AG10803 (cell line): ENCODE measurements at regions not wholly inside any gene's neighbourhood (a gene's known extent, or its start where the extent isn't known, plus 50 kb on each side); places are given as distances from the start of the nearest gene placed in this dataset.

Experiments
- DNase-seq: peaks from one replicate; pipeline ENCODE4 v3.0.0; 2010; ENCODE audit warnings: low read depth
- H3K4me3 ChIP-seq: 2 replicates; pipeline ENCODE4 v1.5.1; 2011; ENCODE audit warnings: mild to moderate bottlenecking, low read length, control low read depth
- CTCF ChIP-seq: conservative IDR thresholded peaks from 2 replicates; pipeline ENCODE4 v1.5.1; 2011; ENCODE audit warnings: mild to moderate bottlenecking, low read length, control low read depth, inconsistent platforms

GRCh38 chr21:43331962-43332828, 94.7 kb downstream of the SIK1 start:
- DNase-seq, result peak; percentile 43
- no peak overlapping the region for H3K4me3 ChIP-seq
- no peak for TF ChIP-seq CTCF

- DNase-seq, result no peak
- TF ChIP-seq CTCF, result no peak
- H3K4me3 ChIP-seq, result no peak overlapping the region
These were observed 95.6 kb downstream of the SIK1 start for GRCh38 chr21:43331111-43331961.

- no peak overlapping the region for H3K4me3 ChIP-seq
- no peak for DNase-seq
- TF ChIP-seq CTCF, result no peak
These were observed 96.5 kb downstream of the SIK1 start for GRCh38 chr21:43330306-43330881.

- TF ChIP-seq CTCF, result no peak
- DNase-seq, result no peak
- H3K4me3 ChIP-seq, result no peak overlapping the region
These were observed 97.1 kb downstream of the SIK1 start for GRCh38 chr21:43329711-43330269.

GRCh38 chr21:43328958-43329691, 97.8 kb downstream of the SIK1 start:
- no peak overlapping the region for H3K4me3 ChIP-seq
- no peak for TF ChIP-seq CTCF
- DNase-seq, result no peak

- no peak for TF ChIP-seq CTCF
- no peak overlapping the region for H3K4me3 ChIP-seq
- no peak for DNase-seq
These were observed 98.6 kb downstream of the SIK1 start for GRCh38 chr21:43328185-43328957.
